NCI-H1048 (cell line): ENCODE measurements at regions not wholly inside any gene's neighbourhood (a gene's known extent, or its start where the extent isn't known, plus 50 kb on each side); places are given as distances from the start of the nearest gene placed in this dataset.

Experiments
- DNase-seq: peaks from one replicate; lab custom pipeline; 2025; lab: John Stamatoyannopoulos, UW

DNA sequence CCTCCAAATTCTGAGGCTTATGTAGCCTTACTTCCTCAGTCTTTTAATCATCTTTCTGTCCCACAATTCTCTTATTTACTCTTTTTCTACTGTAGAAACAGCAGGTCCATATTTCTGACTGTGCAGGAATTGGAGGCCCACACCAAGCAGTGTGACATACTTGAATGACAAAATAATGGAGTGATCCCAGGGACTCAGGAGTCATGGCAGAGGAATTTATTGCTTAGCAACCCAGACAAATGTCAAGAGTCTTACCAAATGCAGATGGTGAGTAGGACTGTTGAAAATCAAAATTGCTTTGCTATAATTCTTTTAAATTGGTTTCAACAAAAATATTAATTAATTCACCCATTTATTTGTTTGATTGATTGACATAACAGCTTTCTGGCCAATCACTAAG, 59.9 kb downstream of the HTR1B start:
- DNase-seq = no peak

GRCh38 chr6:77401231-77401630, 62.1 kb downstream of the HTR1B start:
- no peak for DNase-seq

DNA sequence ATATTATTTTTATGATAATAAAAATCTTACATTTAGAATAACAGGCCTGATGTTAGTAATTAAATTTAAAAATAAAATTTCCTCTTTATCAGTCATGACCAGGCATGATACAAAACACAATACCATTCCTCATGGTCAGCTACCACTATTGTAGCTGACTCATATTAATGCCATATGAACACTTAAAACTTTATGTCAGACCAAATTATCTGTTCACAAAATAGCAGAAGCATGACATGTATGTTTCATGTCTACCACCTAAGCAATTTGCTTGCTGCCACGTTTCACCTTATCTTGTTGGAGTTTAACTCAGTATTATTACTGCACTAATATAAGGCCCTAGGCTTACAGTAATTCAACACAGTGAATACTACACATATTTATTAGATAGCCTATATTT, 65.7 kb downstream of the HTR1B start:
- DNase-seq = no peak

- DNase-seq = no peak
Observed at GRCh38 chr6:77389402-77389801, 73.9 kb downstream of the HTR1B start.

- no peak for DNase-seq
Observed at GRCh38 chr6:77383026-77383425, 80.3 kb downstream of the HTR1B start.

GRCh38 chr6:77373955-77374354, 89.3 kb downstream of the HTR1B start:
- no peak for DNase-seq

- no peak for DNase-seq
Observed at GRCh38 chr6:77371748-77372147, 91.5 kb downstream of the HTR1B start.

DNA sequence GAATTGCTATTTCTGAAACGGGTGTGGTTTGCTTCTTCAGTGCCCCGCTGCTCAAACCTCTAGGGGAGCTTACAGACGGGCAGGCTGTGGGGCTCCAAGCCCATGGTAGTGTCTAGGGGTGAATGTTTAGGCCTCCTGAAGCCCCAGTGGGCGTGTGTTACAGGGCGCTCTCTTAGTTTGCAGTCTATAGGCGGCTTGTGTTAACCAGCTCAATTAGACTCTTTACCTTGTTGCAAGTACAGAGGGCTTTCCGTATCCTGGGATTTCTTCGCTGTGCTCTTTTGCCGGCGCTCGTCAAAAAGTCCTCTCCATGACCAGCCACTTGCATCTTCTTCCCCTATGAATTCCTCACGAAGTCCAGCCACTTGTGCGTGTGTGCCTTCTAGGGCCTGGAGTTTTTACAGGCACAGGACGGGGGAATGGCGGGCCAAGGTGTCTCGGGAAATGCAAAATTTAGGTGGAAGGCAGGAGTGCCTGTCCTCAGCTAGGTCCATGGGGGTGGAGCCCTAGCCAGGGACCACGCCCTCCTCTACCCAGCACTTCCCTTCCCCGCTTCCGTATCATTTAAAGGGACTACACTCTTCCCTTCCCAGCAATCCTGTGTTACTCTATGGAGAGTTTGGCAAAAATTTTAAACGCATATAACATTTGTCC, 94.5 kb downstream of the HTR1B start:
- no peak for DNase-seq

- no peak for DNase-seq
Observed at GRCh38 chr6:77366798-77367197, 96.5 kb downstream of the HTR1B start.

DNA sequence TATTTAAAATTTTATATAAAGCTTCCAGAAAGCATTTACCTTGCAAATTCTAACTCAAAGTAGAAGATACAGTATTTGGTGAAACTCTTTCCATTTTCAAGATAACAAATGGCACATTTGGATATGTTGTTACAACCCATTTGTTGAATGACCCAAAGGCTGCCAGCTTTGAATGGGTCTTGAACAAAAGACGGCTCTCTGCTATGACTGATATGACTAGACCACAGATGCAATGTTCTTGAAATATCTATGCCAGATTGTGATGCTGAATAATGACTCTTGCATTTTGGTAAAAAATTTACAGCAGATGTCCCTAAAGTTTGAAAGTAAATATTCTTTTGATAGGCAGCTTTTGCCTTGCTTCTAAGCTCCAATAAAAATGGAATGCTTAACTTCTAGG, 99.6 kb downstream of the HTR1B start:
- DNase-seq = no peak

GRCh38 chr6:77362055-77362454, 101.2 kb downstream of the HTR1B start:
- DNase-seq = no peak

DNA sequence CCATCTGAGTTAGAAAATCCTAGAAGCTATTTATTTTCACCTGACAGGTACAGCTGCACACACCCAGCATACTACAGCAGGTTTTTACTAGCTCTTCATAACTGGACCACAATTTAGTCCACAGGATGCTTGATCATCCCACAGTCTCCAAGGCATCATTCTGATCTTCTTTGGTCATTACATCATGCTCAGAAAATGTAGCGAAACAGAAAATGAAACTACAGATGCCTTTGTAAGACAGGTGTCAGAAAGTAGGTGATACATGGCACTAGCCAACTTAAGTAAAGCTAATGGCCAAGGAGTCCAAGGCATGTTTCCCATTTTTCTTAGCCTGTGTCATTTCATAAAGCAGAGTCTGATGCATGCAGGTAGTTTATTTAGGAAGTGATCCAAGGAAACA, 102.3 kb downstream of the HTR1B start:
- DNase-seq = no peak

- no peak for DNase-seq
Observed at GRCh38 chr6:77356821-77357220, 106.5 kb downstream of the HTR1B start.

DNA sequence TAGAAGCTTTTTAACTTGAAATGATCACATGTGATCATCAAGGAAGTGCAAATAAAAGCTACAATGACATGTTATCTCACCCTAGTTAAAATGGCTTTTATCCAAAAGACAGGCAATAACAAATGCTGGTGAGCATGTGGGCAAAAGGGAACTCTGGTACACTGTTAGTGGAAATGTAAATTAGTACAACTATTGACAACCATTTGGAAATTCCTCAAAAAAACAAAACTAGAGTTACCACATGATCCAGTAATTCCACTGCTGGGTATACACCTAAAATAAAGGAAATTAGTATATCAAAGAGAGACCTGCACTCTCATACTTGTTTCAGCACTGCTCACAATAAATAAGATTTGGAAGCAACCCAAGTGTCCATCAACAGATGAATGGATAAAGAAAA, 108.7 kb downstream of the HTR1B start:
- no peak for DNase-seq

- DNase-seq = no peak
Observed at GRCh38 chr6:77353129-77353528, 110.2 kb downstream of the HTR1B start.

DNA sequence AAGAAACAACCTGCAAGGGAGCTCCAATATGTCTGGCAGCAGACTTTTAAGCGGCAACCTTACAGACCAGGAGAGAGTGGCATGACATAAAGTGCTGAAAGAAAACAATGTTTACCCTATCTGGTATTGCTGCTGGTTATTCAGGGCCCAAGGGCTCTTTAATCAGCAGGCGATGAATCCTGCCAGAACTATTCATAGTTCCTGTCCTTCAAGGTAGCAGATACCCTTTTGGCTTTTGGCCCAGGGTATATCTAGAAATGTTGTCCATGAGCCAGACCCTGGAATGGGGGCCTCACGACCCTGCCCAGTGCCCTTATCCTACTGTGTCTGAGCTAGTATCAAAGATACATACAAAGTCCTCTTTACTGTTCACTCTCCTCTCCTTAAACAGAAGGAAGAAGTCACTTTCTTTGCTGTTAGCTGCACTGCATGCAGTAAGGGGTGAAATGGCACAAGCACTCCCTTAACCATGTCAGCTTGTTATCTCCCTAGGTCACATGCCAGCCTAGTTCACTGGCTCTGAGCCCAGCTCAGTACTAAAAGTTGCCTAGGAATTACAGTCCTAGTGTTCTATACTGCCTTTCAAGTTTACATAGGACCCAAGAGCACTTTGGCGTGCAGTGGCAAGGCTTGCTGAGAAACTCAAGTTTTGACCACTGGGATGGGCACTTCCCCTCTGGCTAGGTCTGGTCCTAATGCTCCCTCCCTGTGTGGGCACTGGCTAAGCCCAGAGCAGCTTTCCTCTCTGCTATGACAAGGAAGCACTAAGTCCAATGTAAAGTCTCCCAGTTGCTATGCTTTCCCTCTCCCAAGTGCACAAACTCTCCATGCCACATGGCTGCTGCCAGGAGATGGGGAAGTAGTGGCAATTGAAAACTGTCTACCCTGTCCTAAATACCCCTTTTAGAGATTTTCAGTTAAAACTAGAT, 122.0 kb downstream of the HTR1B start:
- DNase-seq = no peak

- no peak for DNase-seq
Observed at GRCh38 chr6:77340331-77340730, 123.0 kb downstream of the HTR1B start.

DNA sequence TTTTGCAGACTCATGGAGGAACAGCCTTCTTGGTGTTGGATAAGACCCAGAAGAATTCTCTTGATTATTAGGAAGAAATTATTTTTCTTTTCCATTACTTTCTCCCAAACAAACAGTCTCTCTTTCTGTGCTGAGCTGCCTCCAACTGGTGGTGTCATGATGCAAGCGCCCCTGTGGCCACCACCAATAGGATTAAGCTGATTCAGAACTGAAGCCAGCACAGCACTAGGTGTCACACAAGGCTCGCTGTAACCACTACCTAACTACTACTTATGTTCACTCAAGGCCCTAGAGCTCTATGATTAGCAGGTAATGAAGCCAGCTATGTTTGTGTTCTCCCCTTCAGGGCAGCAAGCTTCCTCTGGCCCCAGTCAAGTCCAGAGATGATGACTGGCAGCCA, 123.4 kb downstream of the HTR1B start:
- DNase-seq = no peak

DNA sequence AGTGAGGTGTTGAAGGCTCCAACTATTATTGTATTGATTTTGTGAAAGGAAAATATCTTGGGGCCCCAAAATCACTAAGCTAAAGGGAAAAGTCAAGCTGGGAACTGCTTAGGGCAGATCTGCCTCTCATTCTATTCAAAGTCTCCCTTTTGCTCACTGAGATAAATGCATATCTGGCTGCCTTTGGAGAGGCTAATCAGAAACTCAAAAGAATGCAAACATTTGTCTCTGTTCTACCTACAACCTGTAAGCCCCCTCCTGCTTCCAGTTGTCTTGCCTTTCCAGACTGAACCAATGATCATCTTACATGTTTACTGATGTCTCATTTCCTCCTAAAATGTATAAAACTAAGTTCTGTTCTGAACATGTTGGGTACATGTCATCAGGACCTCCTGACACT, 125.9 kb downstream of the HTR1B start:
- no peak for DNase-seq

DNA sequence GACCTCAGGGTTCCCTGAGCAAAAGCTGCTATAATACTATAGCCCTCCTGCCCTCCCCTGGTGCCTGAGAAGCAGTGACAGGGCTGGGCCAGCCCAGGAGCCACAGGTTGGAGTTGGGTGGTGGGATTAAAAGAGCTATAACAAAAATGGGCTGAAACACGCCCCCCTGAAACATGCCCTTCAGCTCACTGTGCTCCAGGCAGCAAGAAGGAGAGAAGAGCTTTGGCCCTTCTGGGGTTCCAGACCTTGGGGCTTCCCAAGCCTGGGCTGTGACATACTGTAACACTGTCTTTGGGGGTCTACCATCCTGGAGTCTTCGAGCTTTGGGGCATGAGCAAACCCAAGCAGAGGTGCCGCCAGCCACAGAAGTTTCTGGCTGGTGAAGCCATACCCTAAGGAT, 129.2 kb downstream of the HTR1B start:
- no peak for DNase-seq

GRCh38 chr6:77332915-77333623, 130.2 kb downstream of the HTR1B start:
- DNase-seq = no peak

- DNase-seq = no peak
Observed at GRCh38 chr6:77326711-77327110, 136.6 kb downstream of the HTR1B start.

DNA sequence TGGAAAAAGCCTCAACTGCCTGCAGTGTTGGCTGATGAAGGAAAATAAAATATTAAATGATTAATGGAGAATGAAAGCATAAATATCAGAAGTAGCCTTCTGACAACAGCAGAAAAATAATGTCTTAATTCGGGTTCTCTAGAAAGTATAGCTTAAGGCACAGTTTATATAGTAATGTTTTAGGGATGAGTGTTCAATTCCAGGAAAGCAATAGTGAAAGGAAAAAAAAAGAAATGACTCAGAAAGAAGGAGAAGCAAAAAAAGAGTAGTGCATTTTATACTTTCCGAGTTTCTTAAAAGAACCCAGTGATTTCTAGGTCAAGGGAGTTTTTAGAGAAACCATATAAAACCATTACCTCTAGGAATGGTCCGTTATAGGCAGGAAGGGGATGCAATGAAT, 137.3 kb downstream of the HTR1B start:
- DNase-seq = no peak
